H1 (cell line): ENCODE measurements at regions not wholly inside any gene's neighbourhood (a gene's known extent, or its start where the extent isn't known, plus 50 kb on each side); places are given as distances from the start of the nearest gene placed in this dataset.

Source experiments
- PHF8 ChIP-seq: fragments of 200-600 bp; sonication (generic); conservative IDR thresholded peaks from 2 replicates; pipeline ENCODE4 v1.7.1; 2012; ENCODE audit warnings: low read depth, mild to moderate bottlenecking, inconsistent platforms, low read length, moderate library complexity
- SAP30 ChIP-seq: fragments of 300-600 bp; sonication (generic); IDR thresholded peaks from 2 replicates; pipeline ENCODE4 v1.7.1; 2012; ENCODE audit warnings: low read length, moderate library complexity, mild to moderate bottlenecking, inconsistent platforms; ENCODE audit not compliant: insufficient read depth, insufficient replicate concordance
- TF ChIP-seq, protein P1 (sequence below): IDR thresholded peaks from 2 replicates; pipeline ENCODE4 v1.6.1; 2012; ENCODE audit warnings: inconsistent platforms

DNA sequence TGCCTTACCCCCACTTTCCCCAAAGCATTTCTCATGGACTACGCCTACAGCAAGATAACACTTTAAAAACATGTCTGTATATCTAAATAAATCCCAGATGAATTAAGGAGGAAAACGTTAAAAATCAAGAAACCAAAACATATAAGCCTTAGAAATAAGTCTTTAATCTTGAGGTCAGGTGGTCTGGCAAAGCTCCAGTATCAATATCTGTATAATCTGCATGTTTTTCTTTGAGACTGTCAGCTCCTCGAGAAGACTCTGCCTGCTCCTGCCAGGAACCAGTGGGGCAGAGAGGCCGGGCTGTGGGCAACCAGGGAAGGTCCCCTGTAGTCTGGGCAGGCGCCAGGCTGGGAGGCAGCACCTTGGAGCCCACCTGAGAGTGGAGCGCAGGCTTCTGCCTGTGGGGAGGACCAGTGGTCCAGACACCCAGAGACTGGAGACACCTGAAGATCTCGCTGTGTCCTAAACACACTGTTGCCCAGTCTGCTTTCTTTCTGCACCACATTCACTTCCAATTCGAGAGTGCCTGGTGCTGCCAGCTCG, 291.0 kb upstream of the SOX11 start (continued):
- TF ChIP-seq, protein P1, sequence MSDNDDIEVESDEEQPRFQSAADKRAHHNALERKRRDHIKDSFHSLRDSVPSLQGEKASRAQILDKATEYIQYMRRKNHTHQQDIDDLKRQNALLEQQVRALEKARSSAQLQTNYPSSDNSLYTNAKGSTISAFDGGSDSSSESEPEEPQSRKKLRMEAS = no peak
- no peak for TF ChIP-seq PHF8
- TF ChIP-seq SAP30 = no peak
